ENCODE measurements at regions not wholly inside any gene's neighbourhood (a gene's known extent, or its start where the extent isn't known, plus 50 kb on each side); places are given as distances from the start of the nearest gene placed in this dataset.

DNA sequence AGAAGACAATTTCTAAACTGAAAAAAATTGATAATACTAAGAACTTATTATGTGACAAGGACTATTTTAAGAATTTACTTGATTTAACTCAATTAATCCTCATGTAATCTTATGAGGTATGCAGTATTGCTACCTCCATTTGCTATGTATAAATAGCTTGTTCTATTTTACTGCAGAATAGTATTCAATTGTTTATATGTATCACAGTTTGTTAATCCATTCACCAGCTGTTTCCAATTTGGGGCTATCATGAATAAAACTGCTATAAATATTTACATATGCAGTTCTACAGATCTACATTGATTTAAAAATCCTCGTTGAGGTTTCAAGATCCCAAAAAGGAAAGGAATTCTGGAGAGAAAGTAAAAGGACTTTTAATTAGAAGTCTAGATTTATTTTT lies 54.8 kb upstream of the DOCK10 start:
- Histone ChIP-seq H3K36me3 (ENCODE audit: control insufficient read depth, insufficient read depth, low read length) (no peaks in the 10 kb centered on the region), H3K27ac (ENCODE audit: low read depth, low read length, severe bottlenecking) (no peak overlapping the region), H3K4me3 (ENCODE audit: extremely low read depth, insufficient read depth, low read length, poor library complexity, severe bottlenecking) (no peak overlapping the region), H3K4me1 (ENCODE audit: control insufficient read depth, insufficient read depth, low read length, poor library complexity, severe bottlenecking) (peaks cover 3% of the 10 kb centered on the region), H3K9me3 (ENCODE audit: control insufficient read depth, low read length) (no peaks in the 10 kb centered on the region)
- WGBS, 2 experiments (ENCODE audit: insufficient coverage in 2 of 2) = no CpG with 5 or more reads among the region's 1 CpG
